ENCODE measurements at regions not wholly inside any gene's neighbourhood (a gene's known extent, or its start where the extent isn't known, plus 50 kb on each side); places are given as distances from the start of the nearest gene placed in this dataset.

GRCh38 chr4:182145334-182145905, 97.8 kb upstream of the TENM3 start:
- Histone ChIP-seq H3K4me1 (ENCODE audit: control insufficient read depth, insufficient read depth, low read length, unreplicated experiment) (peaks cover 15% of the 10 kb centered on the region), H3K27ac (ENCODE audit: low read depth, low read length) (no peak overlapping the region), H2AFZ (ENCODE audit: low read length, unreplicated experiment) (peak overlapping the region; percentile 77), H3K79me2 (ENCODE audit: control insufficient read depth, insufficient read depth, low read length, unreplicated experiment) (peaks cover 44% of the 10 kb centered on the region), H3K36me3 (ENCODE audit: insufficient read depth, low read length) (no peaks in the 10 kb centered on the region), H3K4me3 (ENCODE audit: low read depth, low read length) (peak overlapping the region; percentile 98), H3K27me3 (ENCODE audit: insufficient read depth, low read length) (no peaks in the 10 kb centered on the region)

- Histone ChIP-seq H2AFZ (ENCODE audit: low read length, unreplicated experiment) (no peak overlapping the region), H3K36me3 (ENCODE audit: insufficient read depth, low read length) (no peaks in the 10 kb centered on the region), H3K27ac (ENCODE audit: low read depth, low read length) (no peak overlapping the region), H3K79me2 (ENCODE audit: control insufficient read depth, insufficient read depth, low read length, unreplicated experiment) (peaks cover 41% of the 10 kb centered on the region), H3K27me3 (ENCODE audit: insufficient read depth, low read length) (no peaks in the 10 kb centered on the region), H3K4me1 (ENCODE audit: control insufficient read depth, insufficient read depth, low read length, unreplicated experiment) (peaks cover 14% of the 10 kb centered on the region), H3K4me3 (ENCODE audit: low read depth, low read length) (no peak overlapping the region)
Measured at GRCh38 chr4:182147391-182147790, 95.8 kb upstream of the TENM3 start.

- no peak overlapping the region for H2AFZ ChIP-seq (ENCODE audit: low read length, unreplicated experiment)
- H3K27ac ChIP-seq (ENCODE audit: low read depth, low read length): no peak overlapping the region
- H3K4me1 ChIP-seq (ENCODE audit: control insufficient read depth, insufficient read depth, low read length, unreplicated experiment): peaks cover 9% of the 10 kb centered on the region
- no peaks in the 10 kb centered on the region; the same call in 1 of the 2 replicates for H3K36me3 ChIP-seq (ENCODE audit: insufficient read depth, low read length)
- no peak overlapping the region for H3K4me3 ChIP-seq (ENCODE audit: low read depth, low read length)
- peaks cover 33% of the 10 kb centered on the region for H3K79me2 ChIP-seq (ENCODE audit: control insufficient read depth, insufficient read depth, low read length, unreplicated experiment)
- no peaks in the 10 kb centered on the region for H3K27me3 ChIP-seq (ENCODE audit: insufficient read depth, low read length)
Measured at GRCh38 chr4:182150645-182151044, 92.6 kb upstream of the TENM3 start.

GRCh38 chr4:182155806-182156205, 87.4 kb upstream of the TENM3 start:
- Histone ChIP-seq H2AFZ (ENCODE audit: low read length, unreplicated experiment) (no peak overlapping the region), H3K27ac (ENCODE audit: low read depth, low read length) (no peak overlapping the region), H3K4me3 (ENCODE audit: low read depth, low read length) (no peak overlapping the region), H3K79me2 (ENCODE audit: control insufficient read depth, insufficient read depth, low read length, unreplicated experiment) (peaks cover 19% of the 10 kb centered on the region), H3K36me3 (ENCODE audit: insufficient read depth, low read length) (peaks cover 25% of the 10 kb centered on the region), H3K4me1 (ENCODE audit: control insufficient read depth, insufficient read depth, low read length, unreplicated experiment) (peaks cover 2% of the 10 kb centered on the region), H3K27me3 (ENCODE audit: insufficient read depth, low read length) (no peaks in the 10 kb centered on the region)

- Histone ChIP-seq H3K4me3 (ENCODE audit: low read depth, low read length) (no peak overlapping the region), H3K27ac (ENCODE audit: low read depth, low read length) (no peak overlapping the region), H2AFZ (ENCODE audit: low read length, unreplicated experiment) (no peak overlapping the region), H3K4me1 (ENCODE audit: control insufficient read depth, insufficient read depth, low read length, unreplicated experiment) (no peaks in the 10 kb centered on the region), H3K79me2 (ENCODE audit: control insufficient read depth, insufficient read depth, low read length, unreplicated experiment) (peaks cover 8% of the 10 kb centered on the region), H3K27me3 (ENCODE audit: insufficient read depth, low read length) (no peaks in the 10 kb centered on the region), H3K36me3 (ENCODE audit: insufficient read depth, low read length) (peaks cover 13% of the 10 kb centered on the region; the same call in 1 of the 2 replicates)
Measured at GRCh38 chr4:182163180-182163579, 80.0 kb upstream of the TENM3 start.

GRCh38 chr4:182169572-182169971, 73.6 kb upstream of the TENM3 start:
- H2AFZ ChIP-seq (ENCODE audit: low read length, unreplicated experiment): no peak overlapping the region
- H3K27ac ChIP-seq (ENCODE audit: low read depth, low read length): no peak overlapping the region
- H3K4me1 ChIP-seq (ENCODE audit: control insufficient read depth, insufficient read depth, low read length, unreplicated experiment): no peaks in the 10 kb centered on the region
- no peak overlapping the region for H3K4me3 ChIP-seq (ENCODE audit: low read depth, low read length)
- peaks cover 2% of the 10 kb centered on the region for H3K79me2 ChIP-seq (ENCODE audit: control insufficient read depth, insufficient read depth, low read length, unreplicated experiment)
- H3K36me3 ChIP-seq (ENCODE audit: insufficient read depth, low read length): no peaks in the 10 kb centered on the region
- no peaks in the 10 kb centered on the region for H3K27me3 ChIP-seq (ENCODE audit: insufficient read depth, low read length)

- H2AFZ ChIP-seq (ENCODE audit: low read length, unreplicated experiment): no peak overlapping the region
- no peak overlapping the region for H3K27ac ChIP-seq (ENCODE audit: low read depth, low read length)
Measured at GRCh38 chr4:182169987-182170386, 73.2 kb upstream of the TENM3 start.

GRCh38 chr4:182170417-182170935, 72.7 kb upstream of the TENM3 start:
- Histone ChIP-seq H3K27me3 (ENCODE audit: insufficient read depth, low read length) (no peaks in the 10 kb centered on the region), H3K79me2 (ENCODE audit: control insufficient read depth, insufficient read depth, low read length, unreplicated experiment) (peaks cover 4% of the 10 kb centered on the region), H3K4me3 (ENCODE audit: low read depth, low read length) (no peak overlapping the region), H3K27ac (ENCODE audit: low read depth, low read length) (no peak overlapping the region), H3K36me3 (ENCODE audit: insufficient read depth, low read length) (no peaks in the 10 kb centered on the region), H3K4me1 (ENCODE audit: control insufficient read depth, insufficient read depth, low read length, unreplicated experiment) (no peaks in the 10 kb centered on the region), H2AFZ (ENCODE audit: low read length, unreplicated experiment) (no peak overlapping the region)

More at GRCh38 chr4:182169987-182170386, 73.2 kb upstream of the TENM3 start:
- Histone ChIP-seq H3K27me3 (ENCODE audit: insufficient read depth, low read length) (no peaks in the 10 kb centered on the region), H3K4me1 (ENCODE audit: control insufficient read depth, insufficient read depth, low read length, unreplicated experiment) (no peaks in the 10 kb centered on the region), H3K36me3 (ENCODE audit: insufficient read depth, low read length) (no peaks in the 10 kb centered on the region), H3K79me2 (ENCODE audit: control insufficient read depth, insufficient read depth, low read length, unreplicated experiment) (peaks cover 2% of the 10 kb centered on the region), H3K4me3 (ENCODE audit: low read depth, low read length) (no peak overlapping the region)

GRCh38 chr4:182174979-182175378, 68.2 kb upstream of the TENM3 start:
- Histone ChIP-seq H3K36me3 (ENCODE audit: insufficient read depth, low read length) (no peaks in the 10 kb centered on the region), H2AFZ (ENCODE audit: low read length, unreplicated experiment) (no peak overlapping the region), H3K4me3 (ENCODE audit: low read depth, low read length) (no peak overlapping the region), H3K4me1 (ENCODE audit: control insufficient read depth, insufficient read depth, low read length, unreplicated experiment) (peaks cover 18% of the 10 kb centered on the region), H3K27ac (ENCODE audit: low read depth, low read length) (no peak overlapping the region), H3K79me2 (ENCODE audit: control insufficient read depth, insufficient read depth, low read length, unreplicated experiment) (peaks cover 7% of the 10 kb centered on the region), H3K27me3 (ENCODE audit: insufficient read depth, low read length) (no peaks in the 10 kb centered on the region)

- Histone ChIP-seq H3K27ac (ENCODE audit: low read depth, low read length) (no peak overlapping the region), H3K79me2 (ENCODE audit: control insufficient read depth, insufficient read depth, low read length, unreplicated experiment) (peaks cover 5% of the 10 kb centered on the region), H2AFZ (ENCODE audit: low read length, unreplicated experiment) (no peak overlapping the region)
Measured at GRCh38 chr4:182175788-182176519, 67.2 kb upstream of the TENM3 start.

GRCh38 chr4:182177166-182177565, 66.0 kb upstream of the TENM3 start:
- Histone ChIP-seq H3K27ac (ENCODE audit: low read depth, low read length) (no peak overlapping the region), H3K79me2 (ENCODE audit: control insufficient read depth, insufficient read depth, low read length, unreplicated experiment) (peaks cover 5% of the 10 kb centered on the region), H3K4me3 (ENCODE audit: low read depth, low read length) (peak overlapping the region; percentile 34; the same call in 1 of the 2 replicates), H3K4me1 (ENCODE audit: control insufficient read depth, insufficient read depth, low read length, unreplicated experiment) (peaks cover 25% of the 10 kb centered on the region), H3K27me3 (ENCODE audit: insufficient read depth, low read length) (no peaks in the 10 kb centered on the region), H3K36me3 (ENCODE audit: insufficient read depth, low read length) (no peaks in the 10 kb centered on the region), H2AFZ (ENCODE audit: low read length, unreplicated experiment) (no peak overlapping the region)

More at GRCh38 chr4:182175788-182176519, 67.2 kb upstream of the TENM3 start:
- Histone ChIP-seq H3K4me3 (ENCODE audit: low read depth, low read length) (no peak overlapping the region), H3K4me1 (ENCODE audit: control insufficient read depth, insufficient read depth, low read length, unreplicated experiment) (peaks cover 21% of the 10 kb centered on the region), H3K36me3 (ENCODE audit: insufficient read depth, low read length) (no peaks in the 10 kb centered on the region), H3K27me3 (ENCODE audit: insufficient read depth, low read length) (no peaks in the 10 kb centered on the region)
